ENCODE measurements at regions not wholly inside any gene's neighbourhood (a gene's known extent, or its start where the extent isn't known, plus 50 kb on each side); places are given as distances from the start of the nearest gene placed in this dataset.

DNA sequence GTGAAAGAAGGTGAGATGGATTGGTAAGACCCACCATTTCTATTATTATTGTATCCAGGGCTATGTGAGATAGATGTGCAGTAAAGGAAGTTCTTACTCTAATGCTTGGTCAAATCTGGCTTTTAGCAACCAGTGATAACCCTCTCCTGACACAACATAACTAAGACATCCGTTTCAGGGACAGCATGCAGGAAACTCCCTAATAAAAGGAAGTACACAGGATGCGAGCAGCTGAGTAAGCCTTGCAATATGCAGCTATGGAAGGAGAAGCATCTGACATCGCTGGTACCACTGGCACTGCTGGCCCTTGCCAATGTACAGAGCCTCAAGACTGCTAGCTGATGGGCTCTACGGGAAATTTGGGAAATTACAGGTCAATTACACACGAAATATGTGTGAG, 662.3 kb downstream of the NR2F2 start:
- no peak for TF ChIP-seq POLR2AphosphoS5 (IDR thresholded peaks at IDR 0.05)
- TF ChIP-seq, protein P1, sequence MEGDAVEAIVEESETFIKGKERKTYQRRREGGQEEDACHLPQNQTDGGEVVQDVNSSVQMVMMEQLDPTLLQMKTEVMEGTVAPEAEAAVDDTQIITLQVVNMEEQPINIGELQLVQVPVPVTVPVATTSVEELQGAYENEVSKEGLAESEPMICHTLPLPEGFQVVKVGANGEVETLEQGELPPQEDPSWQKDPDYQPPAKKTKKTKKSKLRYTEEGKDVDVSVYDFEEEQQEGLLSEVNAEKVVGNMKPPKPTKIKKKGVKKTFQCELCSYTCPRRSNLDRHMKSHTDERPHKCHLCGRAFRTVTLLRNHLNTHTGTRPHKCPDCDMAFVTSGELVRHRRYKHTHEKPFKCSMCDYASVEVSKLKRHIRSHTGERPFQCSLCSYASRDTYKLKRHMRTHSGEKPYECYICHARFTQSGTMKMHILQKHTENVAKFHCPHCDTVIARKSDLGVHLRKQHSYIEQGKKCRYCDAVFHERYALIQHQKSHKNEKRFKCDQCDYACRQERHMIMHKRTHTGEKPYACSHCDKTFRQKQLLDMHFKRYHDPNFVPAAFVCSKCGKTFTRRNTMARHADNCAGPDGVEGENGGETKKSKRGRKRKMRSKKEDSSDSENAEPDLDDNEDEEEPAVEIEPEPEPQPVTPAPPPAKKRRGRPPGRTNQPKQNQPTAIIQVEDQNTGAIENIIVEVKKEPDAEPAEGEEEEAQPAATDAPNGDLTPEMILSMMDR (IDR thresholded peaks at IDR 0.05) = no peak
- no peak for TF ChIP-seq POLR2A (IDR thresholded peaks at IDR 0.05)
- no peak for TF ChIP-seq EP300 (IDR thresholded peaks at IDR 0.05)
- H3K36me3 ChIP-seq = no peaks in the 10 kb centered on the region
- no peaks in the 10 kb centered on the region for H3K4me1 ChIP-seq
- no peak overlapping the region for H3K4me3 ChIP-seq
- 39 to 54% methylated on average over 5 of the region's 5 CpGs for WGBS, 2 donors
- H3K27me3 ChIP-seq = no peaks in the 10 kb centered on the region
- H3K9me3 ChIP-seq = peaks cover 0 to 8% (median 6%) of the 10 kb centered on the region in 4 donors
- no peak overlapping the region for H3K27ac ChIP-seq
- no peak for ATAC-seq (ENCODE audit: low FRiP score in 2 of 2)
- no peak for DNase-seq

DNA sequence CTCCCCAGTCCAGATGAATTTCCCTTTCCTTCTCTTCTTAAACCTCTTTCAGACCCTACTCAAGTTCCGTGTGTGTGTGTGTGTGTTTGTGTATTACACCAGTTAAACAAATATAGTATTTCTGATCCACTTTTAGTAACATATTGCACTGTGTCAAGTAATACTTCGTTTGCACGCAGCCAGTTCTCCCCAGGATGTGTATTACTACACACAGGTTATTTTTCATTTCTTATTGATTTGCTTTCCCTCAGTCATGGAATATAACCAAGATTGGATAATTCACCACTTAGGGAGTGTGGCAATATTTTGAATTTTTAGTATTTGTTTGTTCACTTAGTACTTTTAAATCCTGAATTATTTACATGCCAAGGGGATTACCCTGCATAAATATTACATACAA, 667.0 kb downstream of the NR2F2 start:
- TF ChIP-seq EP300 (IDR thresholded peaks at IDR 0.05) = no peak
- TF ChIP-seq POLR2AphosphoS5 (IDR thresholded peaks at IDR 0.05) = no peak
- no peak for TF ChIP-seq POLR2A (IDR thresholded peaks at IDR 0.05)
- TF ChIP-seq, protein P1 (IDR thresholded peaks at IDR 0.05) = no peak
- no peaks in the 10 kb centered on the region for H3K27me3 ChIP-seq
- no peaks in the 10 kb centered on the region for H3K9me3 ChIP-seq
- H3K36me3 ChIP-seq = no peaks in the 10 kb centered on the region
- H3K4me3 ChIP-seq = no peak overlapping the region
- no peak overlapping the region for H3K27ac ChIP-seq
- 53 to 60% methylated on average over 3 of the region's 3 CpGs for WGBS, 2 donors
- ATAC-seq (ENCODE audit: low FRiP score in 2 of 2) (no peak), DNase-seq (no peak)
- H3K4me1 ChIP-seq = no peaks in the 10 kb centered on the region

DNA sequence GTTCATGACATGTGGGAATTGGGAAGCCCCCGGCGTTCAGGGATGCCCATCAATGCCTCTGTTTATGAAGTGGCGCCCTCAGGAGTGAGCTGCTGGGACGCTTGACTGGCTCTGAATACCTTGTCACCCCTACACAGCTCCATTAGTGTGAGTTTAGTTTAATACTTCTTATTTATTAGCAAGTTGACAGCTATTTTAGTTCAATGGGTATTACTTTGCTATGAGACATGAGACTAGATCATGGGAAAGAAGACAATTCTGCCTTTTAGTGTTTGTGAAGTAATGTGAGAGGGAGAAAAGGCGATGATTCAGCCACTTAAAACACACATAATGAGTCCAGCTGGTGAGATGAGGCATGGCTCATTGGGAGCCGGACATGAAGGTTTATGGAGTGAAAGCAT, 678.5 kb downstream of the NR2F2 start:
- Histone ChIP-seq H3K36me3 (no peaks in the 10 kb centered on the region), H3K27me3 (no peaks in the 10 kb centered on the region), H3K9me3 (no peaks in the 10 kb centered on the region), H3K4me1 (no peaks in the 10 kb centered on the region), H3K4me3 (no peak overlapping the region), H3K27ac (no peak overlapping the region)
- no peak for DNase-seq
- 65 to 78% methylated on average over 6 of the region's 6 CpGs for WGBS, 2 donors
- no peak for ATAC-seq (ENCODE audit: low FRiP score in 2 of 2)
- TF ChIP-seq, protein P1 (IDR thresholded peaks at IDR 0.05) = no peak
- TF ChIP-seq EP300 (IDR thresholded peaks at IDR 0.05) (no peak), POLR2AphosphoS5 (IDR thresholded peaks at IDR 0.05) (no peak), POLR2A (IDR thresholded peaks at IDR 0.05) (no peak)

DNA sequence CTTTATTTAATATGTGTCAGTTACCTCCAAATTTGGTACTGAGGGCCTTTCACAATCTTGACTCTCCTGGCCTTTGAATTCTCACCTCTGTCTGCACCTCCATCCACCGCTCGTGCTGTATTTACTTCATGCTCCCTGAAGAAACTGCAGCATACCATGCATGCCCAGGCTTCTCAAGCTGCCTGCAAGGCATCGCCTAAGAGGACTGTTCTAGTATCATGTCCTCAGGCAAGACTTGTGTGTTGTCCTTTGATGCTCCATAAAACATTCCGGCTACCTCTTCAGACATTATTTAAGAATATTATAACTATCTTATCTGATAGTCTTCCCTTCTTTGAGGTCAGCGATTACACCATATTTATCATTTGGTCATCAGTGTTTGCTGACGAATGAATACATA, 682.5 kb downstream of the NR2F2 start:
- Histone ChIP-seq H3K27me3 (no peaks in the 10 kb centered on the region), H3K9me3 (no peaks in the 10 kb centered on the region), H3K4me3 (no peak overlapping the region), H3K36me3 (no peaks in the 10 kb centered on the region), H3K4me1 (no peaks in the 10 kb centered on the region), H3K27ac (no peak overlapping the region)
- TF ChIP-seq POLR2A (IDR thresholded peaks at IDR 0.05) = no peak
- no peak for TF ChIP-seq POLR2AphosphoS5 (IDR thresholded peaks at IDR 0.05)
- TF ChIP-seq, protein P1 (IDR thresholded peaks at IDR 0.05) = no peak
- TF ChIP-seq EP300 (IDR thresholded peaks at IDR 0.05) = no peak
- DNase-seq = no peak
- 82 to 88% methylated on average over 6 of the region's 6 CpGs for WGBS, 2 donors
- no peak for ATAC-seq (ENCODE audit: low FRiP score in 2 of 2)

DNA sequence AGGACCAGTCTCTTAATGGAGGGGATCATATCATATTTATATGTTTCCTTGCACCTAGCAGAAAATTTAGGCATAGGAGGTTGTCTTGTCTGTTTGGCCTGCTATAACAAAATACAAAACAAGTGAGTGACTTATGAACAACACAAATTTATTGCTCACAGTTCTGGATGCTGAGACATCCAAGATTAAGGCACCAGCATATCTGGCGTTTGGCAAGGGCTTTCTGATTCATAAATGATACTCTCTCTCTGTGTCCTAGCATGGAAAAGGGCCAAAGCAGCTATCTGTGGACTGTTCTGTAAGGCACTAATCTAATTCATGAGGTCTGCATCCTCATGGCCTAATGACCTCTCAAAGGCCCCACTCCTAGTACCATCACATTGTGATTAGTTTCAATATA, 683.0 kb downstream of the NR2F2 start:
- no peaks in the 10 kb centered on the region for H3K36me3 ChIP-seq
- H3K27ac ChIP-seq = no peak overlapping the region
- no peak overlapping the region for H3K4me3 ChIP-seq
- H3K4me1 ChIP-seq = no peaks in the 10 kb centered on the region
- DNase-seq = no peak
- H3K27me3 ChIP-seq = no peaks in the 10 kb centered on the region
- H3K9me3 ChIP-seq = no peaks in the 10 kb centered on the region
- WGBS, 2 donors = 80 to 85% methylated on average over 1 of the region's 1 CpG
- TF ChIP-seq EP300 (IDR thresholded peaks at IDR 0.05) = no peak
- TF ChIP-seq, protein P1 (IDR thresholded peaks at IDR 0.05) = no peak
- TF ChIP-seq POLR2AphosphoS5 (IDR thresholded peaks at IDR 0.05) = no peak
- TF ChIP-seq POLR2A (IDR thresholded peaks at IDR 0.05) = no peak
- ATAC-seq (ENCODE audit: low FRiP score in 2 of 2) = no peak
